ENCODE measurements at regions not wholly inside any gene's neighbourhood (a gene's known extent, or its start where the extent isn't known, plus 50 kb on each side); places are given as distances from the start of the nearest gene placed in this dataset.

DNA sequence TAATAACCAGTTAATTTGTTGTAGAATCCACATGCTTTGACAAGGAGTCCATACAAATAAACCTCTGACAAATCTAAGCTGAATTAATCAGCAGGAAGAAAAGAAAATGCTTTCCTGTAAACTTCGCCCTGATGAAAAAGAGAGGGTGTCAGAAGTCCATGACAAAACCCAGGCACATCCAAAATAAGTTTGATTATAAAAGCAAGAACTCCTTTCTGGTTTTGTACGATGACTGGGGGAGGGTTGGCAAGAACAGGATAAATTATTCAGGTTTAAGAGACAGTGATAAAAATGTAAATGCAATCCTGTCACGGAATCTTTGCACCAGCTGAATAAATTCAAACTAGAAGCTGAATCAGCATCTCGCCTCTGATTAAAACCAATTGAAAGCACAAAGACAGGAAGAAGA is 469.2 kb upstream of the TNP1 start:
- H2BK5ac ChIP-seq (ENCODE audit: low read depth, low read length, poor library complexity), result no peak overlapping the region
- no peaks in the 10 kb centered on the region for H3K27me3 ChIP-seq (ENCODE audit: insufficient read depth, low read length)
- no peak overlapping the region for H2AFZ ChIP-seq (ENCODE audit: insufficient read depth, low read length, poor library complexity)
- H3K27ac ChIP-seq (ENCODE audit: low read depth, low read length), result no peak overlapping the region
- H2AK5ac ChIP-seq (ENCODE audit: low read length), result no peak overlapping the region
- no peak overlapping the region for H2BK12ac ChIP-seq (ENCODE audit: low read length)
- no peak for DNase-seq
- no peak overlapping the region for H3K4me2 ChIP-seq (ENCODE audit: low read length)
- H3K4me3 ChIP-seq (ENCODE audit: low read depth, low read length), result no peak overlapping the region
- peaks cover 38% of the 10 kb centered on the region for H3K79me1 ChIP-seq (ENCODE audit: low read length)
- H3K4ac ChIP-seq (ENCODE audit: low read depth, low read length), result no peak overlapping the region
- H2BK120ac ChIP-seq (ENCODE audit: insufficient read depth, low read length, poor library complexity), result no peak overlapping the region
- peaks cover 18 to 33% of the 10 kb centered on the region in 2 experiments for H3K4me1 ChIP-seq (ENCODE audit: control insufficient read depth in 1 of 2, insufficient read depth in 2 of 2, low read length in 2 of 2)
- H3K9ac ChIP-seq (ENCODE audit: low read length), result no peak overlapping the region
- no peak overlapping the region for H4K12ac ChIP-seq (ENCODE audit: low read depth, low read length)
- no peak overlapping the region for H3K18ac ChIP-seq (ENCODE audit: low read length)
- H3K79me2 ChIP-seq (ENCODE audit: control insufficient read depth, insufficient read depth, low read length, poor library complexity), result peaks cover 3% of the 10 kb centered on the region
- H3K36me3 ChIP-seq (ENCODE audit: control insufficient read depth in 1 of 2, insufficient read depth in 2 of 2, low read length in 2 of 2), result no peaks in the 10 kb centered on the region
- H3K9me3 ChIP-seq (ENCODE audit: insufficient read depth, low read depth, low read length), result no peaks in the 10 kb centered on the region
- no peak overlapping the region for H3K14ac ChIP-seq (ENCODE audit: low read length)
- no peak overlapping the region for H4K91ac ChIP-seq (ENCODE audit: low read depth, low read length)
- H4K8ac ChIP-seq (ENCODE audit: low read depth, low read length), result no peak overlapping the region
- WGBS (ENCODE audit: extremely low coverage, insufficient coverage, insufficient read length), result no CpG with 5 or more reads among the region's 4 CpGs
- no peak overlapping the region for H3K23ac ChIP-seq (ENCODE audit: low read length)

DNA sequence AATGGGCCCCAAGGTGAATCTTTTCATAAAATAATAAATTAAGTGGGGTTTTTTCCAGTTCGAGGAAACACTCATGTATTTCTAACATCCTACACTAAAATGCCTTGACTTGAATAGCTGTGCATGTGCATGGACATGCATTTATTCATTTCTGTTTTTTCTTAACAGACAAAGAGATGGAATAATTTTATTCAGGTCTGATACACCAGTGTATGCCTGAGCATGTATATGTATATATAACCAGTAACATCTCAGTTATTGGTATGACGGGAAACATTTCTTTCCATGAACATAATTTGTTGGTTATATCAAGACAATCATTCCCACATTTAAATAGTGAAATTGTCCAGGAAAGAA is 468.7 kb upstream of the TNP1 start:
- peaks cover 3% of the 10 kb centered on the region for H3K79me2 ChIP-seq (ENCODE audit: control insufficient read depth, insufficient read depth, low read length, poor library complexity)
- no peak overlapping the region for H3K14ac ChIP-seq (ENCODE audit: low read length)
- H3K36me3 ChIP-seq (ENCODE audit: control insufficient read depth in 1 of 2, insufficient read depth in 2 of 2, low read length in 2 of 2), result no peaks in the 10 kb centered on the region
- H3K27me3 ChIP-seq (ENCODE audit: insufficient read depth, low read length), result no peaks in the 10 kb centered on the region
- no peaks in the 10 kb centered on the region for H3K9me3 ChIP-seq (ENCODE audit: insufficient read depth, low read depth, low read length)
- DNase-seq, result no peak
- H3K4me1 ChIP-seq (ENCODE audit: control insufficient read depth in 1 of 2, insufficient read depth in 2 of 2, low read length in 2 of 2), result peaks cover 18 to 33% of the 10 kb centered on the region in 2 experiments
- H4K91ac ChIP-seq (ENCODE audit: low read depth, low read length), result no peak overlapping the region
- H2BK120ac ChIP-seq (ENCODE audit: insufficient read depth, low read length, poor library complexity), result no peak overlapping the region
- no peak overlapping the region for H3K27ac ChIP-seq (ENCODE audit: low read depth, low read length)
- no peak overlapping the region for H3K4me2 ChIP-seq (ENCODE audit: low read length)
- H4K12ac ChIP-seq (ENCODE audit: low read depth, low read length), result no peak overlapping the region
- H3K9ac ChIP-seq (ENCODE audit: low read length), result no peak overlapping the region
- H3K18ac ChIP-seq (ENCODE audit: low read length), result no peak overlapping the region
- H2BK12ac ChIP-seq (ENCODE audit: low read length), result no peak overlapping the region
- H2AK5ac ChIP-seq (ENCODE audit: low read length), result no peak overlapping the region
- no peak overlapping the region for H4K8ac ChIP-seq (ENCODE audit: low read depth, low read length)
- no peak overlapping the region for H2BK5ac ChIP-seq (ENCODE audit: low read depth, low read length, poor library complexity)
- no peak overlapping the region for H3K4me3 ChIP-seq (ENCODE audit: low read depth, low read length)
- H3K4ac ChIP-seq (ENCODE audit: low read depth, low read length), result no peak overlapping the region
- no peak overlapping the region for H3K23ac ChIP-seq (ENCODE audit: low read length)
- no CpG with 5 or more reads among the region's 2 CpGs for WGBS (ENCODE audit: extremely low coverage, insufficient coverage, insufficient read length)
- H3K79me1 ChIP-seq (ENCODE audit: low read length), result peaks cover 38% of the 10 kb centered on the region
- H2AFZ ChIP-seq (ENCODE audit: insufficient read depth, low read length, poor library complexity), result no peak overlapping the region

DNA sequence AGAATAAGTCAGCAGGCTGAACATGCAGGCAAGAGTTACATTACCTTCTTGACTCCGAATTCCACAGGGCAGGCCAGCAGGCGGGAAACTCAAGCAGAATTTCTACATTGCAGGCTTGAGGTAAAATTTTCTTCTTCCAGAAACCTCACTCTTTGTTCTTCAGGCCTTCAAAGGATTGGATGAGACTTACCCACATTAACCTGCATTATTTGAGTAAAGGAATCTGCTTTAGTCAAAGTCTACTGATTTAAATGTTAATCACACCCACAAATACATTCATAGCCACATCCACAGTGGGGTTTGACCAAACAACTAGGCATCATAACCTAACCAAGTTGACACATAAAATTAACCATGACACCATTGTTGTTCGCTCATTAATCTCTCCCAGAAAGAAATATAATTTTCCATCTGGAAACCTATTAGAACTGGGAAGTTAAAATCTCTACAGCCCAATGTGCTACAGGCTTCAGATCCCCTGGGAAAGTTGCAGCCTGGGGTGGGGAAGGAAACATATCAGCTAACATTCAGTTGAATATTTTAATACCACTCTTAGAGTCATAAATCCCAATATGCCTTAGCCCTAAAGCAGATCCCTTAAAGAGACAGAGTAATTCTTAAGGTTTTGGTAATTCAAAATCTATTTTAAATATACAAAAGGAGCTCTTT is 468.2 kb upstream of the TNP1 start:
- no CpG with 5 or more reads among the region's 3 CpGs for WGBS (ENCODE audit: extremely low coverage, insufficient coverage, insufficient read length)
- Histone ChIP-seq H4K12ac (ENCODE audit: low read depth, low read length) (no peak overlapping the region), H3K4me2 (ENCODE audit: low read length) (no peak overlapping the region)

DNA sequence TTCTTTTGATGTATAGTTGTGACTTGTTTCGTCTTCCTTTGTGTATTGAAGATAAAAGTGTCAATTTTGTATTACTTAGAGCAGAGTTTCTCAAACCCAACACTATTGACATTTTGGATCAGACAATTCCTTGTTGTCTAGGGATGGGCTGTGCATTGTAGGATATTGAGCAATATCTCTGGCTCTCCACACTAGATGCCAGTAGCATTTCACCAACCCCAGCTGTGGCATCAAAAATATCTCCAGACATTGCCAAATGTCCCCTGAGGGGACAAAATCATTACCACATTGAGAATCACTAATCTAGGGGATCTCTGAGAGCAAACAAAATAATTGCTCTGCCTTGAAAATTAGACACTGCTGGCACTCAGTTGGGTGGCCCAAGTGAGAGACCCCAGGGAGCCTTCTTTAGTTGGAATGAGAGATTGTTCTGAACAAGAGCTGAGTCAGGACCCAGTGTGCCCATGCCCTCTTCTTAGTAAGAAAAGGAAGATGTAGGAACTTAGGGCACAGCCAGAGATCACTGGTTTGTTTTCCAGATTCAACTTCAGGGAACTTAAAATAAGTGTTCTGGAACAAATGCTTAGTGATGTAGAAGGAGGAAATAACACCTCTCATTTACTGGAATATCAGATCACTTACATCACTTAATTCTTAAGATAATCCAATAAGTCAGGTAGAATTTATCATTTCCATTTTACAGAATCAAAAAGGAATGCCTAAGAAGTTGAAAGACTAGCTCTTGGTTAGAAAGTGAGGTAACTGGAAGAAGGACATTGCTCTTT is 466.6 kb upstream of the TNP1 start:
- H3K4me3 ChIP-seq (ENCODE audit: low read depth, low read length), result no peak overlapping the region
- H3K23ac ChIP-seq (ENCODE audit: low read length), result no peak overlapping the region
- peaks cover 23% of the 10 kb centered on the region for H3K79me1 ChIP-seq (ENCODE audit: low read length)
- peak overlapping the region; percentile 14 for H3K14ac ChIP-seq (ENCODE audit: low read length)
- no peaks in the 10 kb centered on the region for H3K9me3 ChIP-seq (ENCODE audit: insufficient read depth, low read depth, low read length)
- peak overlapping the region; percentile 85 for H4K91ac ChIP-seq (ENCODE audit: low read depth, low read length)
- H3K27me3 ChIP-seq (ENCODE audit: insufficient read depth, low read length), result no peaks in the 10 kb centered on the region
- H2AK5ac ChIP-seq (ENCODE audit: low read length), result no peak overlapping the region
- H3K27ac ChIP-seq (ENCODE audit: low read depth, low read length), result peak overlapping the region; percentile 15
- peaks cover 2% of the 10 kb centered on the region for H3K79me2 ChIP-seq (ENCODE audit: control insufficient read depth, insufficient read depth, low read length, poor library complexity)
- no peak overlapping the region for H3K9ac ChIP-seq (ENCODE audit: low read length)
- H2AFZ ChIP-seq (ENCODE audit: insufficient read depth, low read length, poor library complexity), result no peak overlapping the region
- peak overlapping the region; percentile 77 for H2BK12ac ChIP-seq (ENCODE audit: low read length)
- peaks cover 8 to 18% of the 10 kb centered on the region in 2 experiments for H3K4me1 ChIP-seq (ENCODE audit: control insufficient read depth in 1 of 2, insufficient read depth in 2 of 2, low read length in 2 of 2)
- no peaks in the 10 kb centered on the region for H3K36me3 ChIP-seq (ENCODE audit: control insufficient read depth in 1 of 2, insufficient read depth in 2 of 2, low read length in 2 of 2)
- no peak overlapping the region for H3K18ac ChIP-seq (ENCODE audit: low read length)
- DNase-seq, result peak; percentile 18 to 81
- no peak overlapping the region for H4K8ac ChIP-seq (ENCODE audit: low read depth, low read length)
- no peak overlapping the region for H4K12ac ChIP-seq (ENCODE audit: low read depth, low read length)
- H2BK5ac ChIP-seq (ENCODE audit: low read depth, low read length, poor library complexity), result peak overlapping the region; percentile 14
- WGBS (ENCODE audit: extremely low coverage, insufficient coverage, insufficient read length), result no CpG with 5 or more reads among the region's 1 CpG
- no peak overlapping the region for H3K4me2 ChIP-seq (ENCODE audit: low read length)
- peak overlapping the region; percentile 83 for H2BK120ac ChIP-seq (ENCODE audit: insufficient read depth, low read length, poor library complexity)
- H3K4ac ChIP-seq (ENCODE audit: low read depth, low read length), result no peak overlapping the region

More for the DNA sequence above, 468.2 kb upstream of the TNP1 start:
- Histone ChIP-seq H4K8ac (ENCODE audit: low read depth, low read length) (peak overlapping the region; percentile 23), H3K18ac (ENCODE audit: low read length) (no peak overlapping the region), H3K4me3 (ENCODE audit: low read depth, low read length) (no peak overlapping the region), H3K4ac (ENCODE audit: low read depth, low read length) (no peak overlapping the region), H3K36me3 (ENCODE audit: control insufficient read depth in 1 of 2, insufficient read depth in 2 of 2, low read length in 2 of 2) (no peaks in the 10 kb centered on the region), H2AK5ac (ENCODE audit: low read length) (peak overlapping the region; percentile 49), H3K4me1 (ENCODE audit: control insufficient read depth in 1 of 2, insufficient read depth in 2 of 2, low read length in 2 of 2) (peaks cover 16 to 30% of the 10 kb centered on the region in 2 experiments), H3K27me3 (ENCODE audit: insufficient read depth, low read length) (no peaks in the 10 kb centered on the region), H2BK5ac (ENCODE audit: low read depth, low read length, poor library complexity) (peak overlapping the region; percentile 27), H3K14ac (ENCODE audit: low read length) (no peak overlapping the region), H3K79me2 (ENCODE audit: control insufficient read depth, insufficient read depth, low read length, poor library complexity) (peaks cover 2% of the 10 kb centered on the region), H4K91ac (ENCODE audit: low read depth, low read length) (peak overlapping the region; percentile 71), H2AFZ (ENCODE audit: insufficient read depth, low read length, poor library complexity) (no peak overlapping the region), H3K23ac (ENCODE audit: low read length) (no peak overlapping the region), H2BK120ac (ENCODE audit: insufficient read depth, low read length, poor library complexity) (peak overlapping the region; percentile 72), H3K79me1 (ENCODE audit: low read length) (peaks cover 35% of the 10 kb centered on the region), H2BK12ac (ENCODE audit: low read length) (peak overlapping the region; percentile 92), H3K9ac (ENCODE audit: low read length) (no peak overlapping the region), H3K9me3 (ENCODE audit: insufficient read depth, low read depth, low read length) (no peaks in the 10 kb centered on the region), H3K27ac (ENCODE audit: low read depth, low read length) (no peak overlapping the region)
- peak in 1 of 2 donors; percentile 36 for DNase-seq
